ENCODE measurements at regions not wholly inside any gene's neighbourhood (a gene's known extent, or its start where the extent isn't known, plus 50 kb on each side); places are given as distances from the start of the nearest gene placed in this dataset.
A peak's percentile ranks its signal among the peaks of the same experiment; 100 is the strongest.

- intact Hi-C loops (cut with DNase I; ENCODE audit: low total_unique reads) = no loop called here
- Histone ChIP-seq H3K9me3 (no peaks in the 10 kb centered on the region), H3K27ac (no peak overlapping the region), H3K4me1 (no peaks in the 10 kb centered on the region), H3K4me3 (no peak overlapping the region), H3K36me3 (no peaks in the 10 kb centered on the region), H3K27me3 (no peaks in the 10 kb centered on the region)
- no peak for DNase-seq
- no peak for TF ChIP-seq POLR2A (IDR thresholded peaks at IDR 0.05)
- TF ChIP-seq, protein P1, sequence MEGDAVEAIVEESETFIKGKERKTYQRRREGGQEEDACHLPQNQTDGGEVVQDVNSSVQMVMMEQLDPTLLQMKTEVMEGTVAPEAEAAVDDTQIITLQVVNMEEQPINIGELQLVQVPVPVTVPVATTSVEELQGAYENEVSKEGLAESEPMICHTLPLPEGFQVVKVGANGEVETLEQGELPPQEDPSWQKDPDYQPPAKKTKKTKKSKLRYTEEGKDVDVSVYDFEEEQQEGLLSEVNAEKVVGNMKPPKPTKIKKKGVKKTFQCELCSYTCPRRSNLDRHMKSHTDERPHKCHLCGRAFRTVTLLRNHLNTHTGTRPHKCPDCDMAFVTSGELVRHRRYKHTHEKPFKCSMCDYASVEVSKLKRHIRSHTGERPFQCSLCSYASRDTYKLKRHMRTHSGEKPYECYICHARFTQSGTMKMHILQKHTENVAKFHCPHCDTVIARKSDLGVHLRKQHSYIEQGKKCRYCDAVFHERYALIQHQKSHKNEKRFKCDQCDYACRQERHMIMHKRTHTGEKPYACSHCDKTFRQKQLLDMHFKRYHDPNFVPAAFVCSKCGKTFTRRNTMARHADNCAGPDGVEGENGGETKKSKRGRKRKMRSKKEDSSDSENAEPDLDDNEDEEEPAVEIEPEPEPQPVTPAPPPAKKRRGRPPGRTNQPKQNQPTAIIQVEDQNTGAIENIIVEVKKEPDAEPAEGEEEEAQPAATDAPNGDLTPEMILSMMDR (IDR thresholded peaks at IDR 0.05) = no peak
These were observed 98.9 kb upstream of the SLC44A3 start for GRCh38 chr1:94721240-94721639.

DNA sequence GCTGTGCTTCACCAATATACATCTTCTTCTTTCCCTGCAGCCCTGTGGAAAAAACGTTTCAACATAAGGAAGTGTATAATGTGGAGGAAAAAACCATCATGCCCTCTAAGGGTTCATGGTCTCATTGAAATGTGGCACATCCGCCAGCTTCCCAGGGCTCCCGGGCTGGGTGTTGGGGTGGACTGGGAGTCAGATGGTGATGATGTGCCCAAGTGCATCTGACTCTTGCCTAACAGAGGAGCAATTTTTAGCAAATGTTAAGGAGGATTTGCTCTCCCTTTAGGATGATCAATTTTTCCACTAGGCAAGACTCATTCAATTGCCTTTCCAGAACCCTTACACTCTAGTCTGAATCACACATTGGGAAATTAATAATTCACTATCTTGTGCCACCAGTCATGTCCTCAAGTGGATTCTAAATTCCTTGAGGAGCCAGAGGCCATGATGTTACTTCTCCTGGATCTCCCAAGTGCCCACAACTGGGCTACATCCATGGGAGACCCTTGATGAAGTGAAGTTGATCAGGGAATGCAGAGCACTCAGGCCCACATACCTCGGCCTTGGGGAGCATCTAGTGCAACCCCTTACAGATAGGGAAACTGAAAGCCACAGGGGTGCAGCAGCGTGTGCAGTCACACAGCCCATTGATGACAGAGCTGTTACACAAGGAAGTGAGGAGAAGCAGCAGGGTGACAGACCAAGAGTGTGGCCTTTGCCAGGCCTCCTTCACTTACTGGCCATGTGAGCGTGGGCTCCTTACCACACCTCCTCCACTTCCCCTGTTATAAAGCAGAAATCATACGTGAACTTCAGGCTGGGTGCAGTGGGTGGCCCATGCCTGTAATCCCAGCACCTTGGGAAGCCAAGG lies 100.0 kb upstream of the SLC44A3 start:
- TF ChIP-seq, protein P1 (IDR thresholded peaks at IDR 0.05) = no peak
- TF ChIP-seq POLR2A (IDR thresholded peaks at IDR 0.05) = no peak
- no peak for DNase-seq
- intact Hi-C loops (cut with DNase I; ENCODE audit: low total_unique reads) = no loop called here
- Histone ChIP-seq H3K4me3 (no peak overlapping the region), H3K27ac (no peak overlapping the region), H3K9me3 (no peaks in the 10 kb centered on the region), H3K4me1 (no peaks in the 10 kb centered on the region), H3K27me3 (no peaks in the 10 kb centered on the region), H3K36me3 (no peaks in the 10 kb centered on the region)

DNA sequence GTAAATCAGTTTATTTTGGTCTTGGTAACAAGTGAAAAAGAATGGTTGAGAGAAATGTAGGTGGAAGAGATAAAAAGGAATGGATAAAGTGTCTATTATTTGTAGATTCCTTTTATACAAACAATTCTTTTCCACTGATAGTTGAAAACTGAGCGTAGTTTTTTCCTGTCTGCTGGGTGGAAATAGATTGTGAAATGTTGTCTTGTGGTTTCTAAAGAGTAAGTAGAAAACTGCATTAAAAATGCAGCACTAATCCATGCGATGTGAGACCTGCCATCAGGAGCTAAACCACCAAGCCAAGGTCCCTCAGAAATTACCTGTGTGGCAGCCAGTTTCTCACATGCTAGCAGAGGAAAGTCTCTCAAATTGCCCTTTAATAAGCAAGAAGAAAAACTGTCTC lies 103.2 kb upstream of the SLC44A3 start:
- DNase-seq = no peak

DNA sequence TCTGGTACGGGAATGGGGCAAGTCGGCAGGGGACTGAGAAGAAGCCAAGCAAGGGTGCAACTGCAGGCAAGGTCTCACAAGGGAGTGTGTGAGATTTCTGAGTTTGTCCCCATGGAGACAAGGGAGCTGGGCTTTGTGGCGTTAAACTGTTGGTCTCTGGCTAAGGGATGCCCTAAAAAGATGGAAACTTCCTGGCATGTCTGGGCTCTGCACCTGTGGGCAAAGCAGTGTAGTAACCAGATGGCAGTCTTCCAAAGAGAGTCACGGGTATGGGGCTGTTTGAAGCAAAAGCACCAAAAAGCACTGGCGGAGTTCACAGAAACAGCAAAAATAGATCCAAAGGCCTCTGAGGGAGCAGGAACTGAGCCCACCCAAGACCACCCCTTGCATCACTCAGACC lies 104.8 kb upstream of the SLC44A3 start:
- no peak for DNase-seq

More for the DNA sequence above, 103.2 kb upstream of the SLC44A3 start:
- H3K4me3 ChIP-seq = no peak overlapping the region
- TF ChIP-seq, protein P1 (IDR thresholded peaks at IDR 0.05) = no peak
- TF ChIP-seq POLR2A (IDR thresholded peaks at IDR 0.05) = no peak
- intact Hi-C loops (cut with DNase I; ENCODE audit: low total_unique reads) = no loop called here
- H3K27me3 ChIP-seq = no peaks in the 10 kb centered on the region
- H3K27ac ChIP-seq = no peak overlapping the region
- no peaks in the 10 kb centered on the region for H3K36me3 ChIP-seq
- no peaks in the 10 kb centered on the region for H3K4me1 ChIP-seq
- H3K9me3 ChIP-seq = no peaks in the 10 kb centered on the region

DNA sequence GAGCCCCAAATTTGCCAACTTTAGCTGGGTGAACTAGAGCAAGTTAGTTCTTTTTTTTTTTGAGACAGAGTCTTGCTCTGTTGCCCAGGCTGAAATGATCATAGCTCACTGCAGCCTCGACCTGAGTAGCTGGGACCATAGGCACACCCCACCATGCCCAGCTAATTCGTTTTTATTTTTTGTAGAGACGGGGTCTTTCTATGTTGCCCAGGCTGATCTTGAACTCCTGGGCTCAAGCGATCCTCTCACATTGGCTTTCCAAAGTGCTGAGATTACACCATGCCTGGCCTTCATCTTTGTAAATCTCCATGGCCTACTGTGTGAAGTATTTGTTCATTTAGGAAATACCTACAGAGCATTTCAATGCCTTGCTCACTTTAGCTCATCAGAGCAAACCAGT lies 105.6 kb upstream of the SLC44A3 start:
- Histone ChIP-seq H3K4me1 (no peaks in the 10 kb centered on the region), H3K4me3 (no peak overlapping the region), H3K27me3 (no peaks in the 10 kb centered on the region), H3K9me3 (no peaks in the 10 kb centered on the region), H3K27ac (peak overlapping the region; percentile 76 to 79), H3K36me3 (no peaks in the 10 kb centered on the region)
- TF ChIP-seq, protein P1 (IDR thresholded peaks at IDR 0.05) = no peak
- no peak for TF ChIP-seq POLR2A (IDR thresholded peaks at IDR 0.05)
- intact Hi-C loops (cut with DNase I; ENCODE audit: low total_unique reads) = no loop called here
- DNase-seq = no peak

More for the DNA sequence above, 104.8 kb upstream of the SLC44A3 start:
- no peaks in the 10 kb centered on the region for H3K4me1 ChIP-seq
- TF ChIP-seq, protein P1 (IDR thresholded peaks at IDR 0.05) = no peak
- TF ChIP-seq POLR2A (IDR thresholded peaks at IDR 0.05) = no peak
- no peak overlapping the region for H3K27ac ChIP-seq
- no peak overlapping the region for H3K4me3 ChIP-seq
- H3K36me3 ChIP-seq = no peaks in the 10 kb centered on the region
- H3K27me3 ChIP-seq = no peaks in the 10 kb centered on the region
- H3K9me3 ChIP-seq = no peaks in the 10 kb centered on the region
- intact Hi-C loops (cut with DNase I; ENCODE audit: low total_unique reads) = no loop called here
